Upper lobe of left lung (tissue), 6 donors: ENCODE measurements at regions not wholly inside any gene's neighbourhood (a gene's known extent, or its start where the extent isn't known, plus 50 kb on each side); places are given as distances from the start of the nearest gene placed in this dataset.
A peak's percentile ranks its signal among the peaks of the same experiment; 100 is the strongest.

Experiments used
- ATAC-seq, 2 donors: fragments of 200-7000 bp; cut with Tn5 transposase; one replicate each; pipeline ENCODE4 v1.9.1; 2022; ENCODE audit warnings: mild to moderate bottlenecking in 2 of 2, moderate library complexity in 2 of 2; ENCODE audit not compliant: low FRiP score in 2 of 2
- DNase-seq, 2 donors: peaks; one replicate each; pipeline ENCODE4 v3.0.0-alpha.2; 2019 to 2020
- H3K27ac ChIP-seq, 4 donors: fragments of 200-600 bp; sonication (generic); one replicate each; pipeline ENCODE4 v1.5.1; 2016 to 2019
- H3K27me3 ChIP-seq, 4 donors: fragments of 200-600 bp; sonication (generic); one replicate each; pipeline ENCODE4 v1.5.1; 2017 to 2019
- H3K36me3 ChIP-seq, 4 donors: fragments of 200-600 bp; sonication (generic); one replicate each; pipeline ENCODE4 v1.5.1; 2016 to 2019
- H3K4me1 ChIP-seq, 4 donors: fragments of 200-600 bp; sonication (generic); one replicate each; pipeline ENCODE4 v1.5.1; 2018 to 2019
- H3K4me3 ChIP-seq, 4 donors: fragments of 200-600 bp; sonication (generic); one replicate each; pipeline ENCODE4 v1.5.1; 2017 to 2019; ENCODE audit warnings: mild to moderate bottlenecking in 2 of 4, moderate library complexity in 1 of 4
- H3K9me3 ChIP-seq, 4 donors: fragments of 200-600 bp; sonication (generic); one replicate each; pipeline ENCODE4 v1.5.1; 2018 to 2019
- CTCF ChIP-seq, 6 experiments: fragments of 450-650 bp in 4 of 6; fragments of 200-600 bp in 2 of 6; sonication (generic) in 2 of 6; IDR thresholded peaks; one replicate each; pipeline ENCODE4 v1.5.1; 2016 to 2019; ENCODE audit warnings: antibody characterized with exemption in 6 of 6
- EP300 ChIP-seq, 4 donors: sonication (generic); formaldehyde crosslinking; IDR thresholded peaks; one replicate each; pipeline ENCODE4 v1.5.1; 2017; ENCODE audit warnings: antibody characterized with exemption in 4 of 4, control low read depth in 2 of 4
- POLR2A ChIP-seq, 4 donors: fragments of 450-650 bp; IDR thresholded peaks; one replicate each; pipeline ENCODE4 v1.5.1; 2016 to 2017; ENCODE audit warnings: antibody characterized with exemption in 4 of 4, mild to moderate bottlenecking in 2 of 4
- POLR2AphosphoS5 ChIP-seq, 2 donors: sonication (generic); formaldehyde crosslinking; IDR thresholded peaks; one replicate each; pipeline ENCODE4 v1.5.1; 2017; ENCODE audit warnings: antibody characterized with exemption in 2 of 2
- WGBS, 2 donors: methylation state at CpG; one replicate each; pipeline ENCODE4 v1.1.5; 2017 to 2018; 5-methylcytosine and 5-hydroxymethylcytosine counted together
- donor health status: DM: no; HTN: no; CAD: no; lungs with moderate emphysema.
- donor health status: DM: no; HTN: yes; CAD: no; lungs with severe emphysema.

- Histone ChIP-seq H3K36me3 (peaks cover 4 to 48% (median 42%) of the 10 kb centered on the region in 4 donors), H3K27ac (peak overlapping the region; percentile 89 to 95 (median 90)), H3K4me1 (peaks cover 68 to 86% (median 80%) of the 10 kb centered on the region in 4 donors), H3K9me3 (no peaks in the 10 kb centered on the region), H3K27me3 (no peaks in the 10 kb centered on the region), H3K4me3 (no peak overlapping the region)
- 93 to 95% methylated on average over 7 to 14 of the region's 15 CpGs for WGBS, 2 donors
- DNase-seq (peak in 1 of 2 donors; percentile 75), ATAC-seq (no peak)
- TF ChIP-seq EP300 (IDR thresholded peaks at IDR 0.05) (no peak), CTCF (IDR thresholded peaks at IDR 0.05) (no peak), POLR2A (IDR thresholded peaks at IDR 0.05) (no peak), POLR2AphosphoS5 (IDR thresholded peaks at IDR 0.05) (no peak)
These were observed 98.9 kb downstream of the RFLNA start for GRCh38 chr12:124393831-124394230.

- Histone ChIP-seq H3K4me3 (no peak overlapping the region), H3K4me1 (peaks cover 68 to 86% (median 80%) of the 10 kb centered on the region in 4 donors), H3K27ac (peak overlapping the region; percentile 89 to 95 (median 90)), H3K9me3 (no peaks in the 10 kb centered on the region), H3K27me3 (no peaks in the 10 kb centered on the region), H3K36me3 (peaks cover 4 to 43% (median 39%) of the 10 kb centered on the region in 4 donors)
- DNase-seq (no peak), ATAC-seq (no peak)
- 58 to 65% methylated on average over 2 to 3 of the region's 3 CpGs for WGBS, 2 donors
- TF ChIP-seq POLR2AphosphoS5 (IDR thresholded peaks at IDR 0.05) (no peak), POLR2A (IDR thresholded peaks at IDR 0.05) (no peak), EP300 (IDR thresholded peaks at IDR 0.05) (no peak), CTCF (IDR thresholded peaks at IDR 0.05) (no peak)
These were observed 98.5 kb downstream of the RFLNA start for GRCh38 chr12:124393414-124393790.

- ATAC-seq (peak; percentile 2 to 16), DNase-seq (peak; percentile 82 to 97)
- Histone ChIP-seq H3K27me3 (no peaks in the 10 kb centered on the region), H3K4me3 (no peak overlapping the region), H3K36me3 (peaks cover 4 to 38% (median 34%) of the 10 kb centered on the region in 4 donors), H3K4me1 (peaks cover 69 to 86% (median 80%) of the 10 kb centered on the region in 4 donors), H3K27ac (peak overlapping the region; percentile 89 to 95 (median 90)), H3K9me3 (no peaks in the 10 kb centered on the region)
- TF ChIP-seq POLR2A (IDR thresholded peaks at IDR 0.05) (no peak), EP300 (IDR thresholded peaks at IDR 0.05) (peak in 1 of 4 donors; percentile 61), CTCF (IDR thresholded peaks at IDR 0.05) (peak in 2 of 6 experiments; percentile 9 to 18), POLR2AphosphoS5 (IDR thresholded peaks at IDR 0.05) (peak; percentile 61 to 72)
- 13 to 30% methylated on average over 3 to 19 of the region's 20 CpGs for WGBS, 2 donors
These were observed 97.9 kb downstream of the RFLNA start for GRCh38 chr12:124392667-124393413.

- ATAC-seq = no peak
- Histone ChIP-seq H3K4me3 (no peak overlapping the region), H3K27ac (peak overlapping the region; percentile 89 to 95 (median 90)), H3K27me3 (no peaks in the 10 kb centered on the region), H3K4me1 (peaks cover 72 to 87% (median 81%) of the 10 kb centered on the region in 4 donors), H3K36me3 (peaks cover 4 to 32% (median 28%) of the 10 kb centered on the region in 4 donors), H3K9me3 (no peaks in the 10 kb centered on the region)
- 34 to 60% methylated on average over 9 to 16 of the region's 16 CpGs for WGBS, 2 donors
- peak in 1 of 2 donors; percentile 53 for DNase-seq
- TF ChIP-seq EP300 (IDR thresholded peaks at IDR 0.05) (no peak), POLR2AphosphoS5 (IDR thresholded peaks at IDR 0.05) (no peak), CTCF (IDR thresholded peaks at IDR 0.05) (peak in 2 of 6 experiments; percentile 6 to 25)
These were observed 97.4 kb downstream of the RFLNA start for GRCh38 chr12:124392271-124392666.
